Calu3 (cell line): ENCODE measurements at regions not wholly inside any gene's neighbourhood (a gene's known extent, or its start where the extent isn't known, plus 50 kb on each side); places are given as distances from the start of the nearest gene placed in this dataset.

Experiments
- BruUV-seq: library from RNA; stranded (reverse); fragments of 400-500 nt; replicated peaks from 2 replicates; lab custom pipeline; 2021; lab: Mats Ljungman, UMichigan
- CTCF ChIA-PET: fragments of 300-600 bp; sonication (Branson Sonifier 250); formaldehyde crosslinking; loops from one replicate; lab custom pipeline; 2022; ENCODE audit warnings: antibody characterized with exemption; lab: Charles Lee
- DNase-seq: peaks from one replicate; pipeline ENCODE4 v3.0.0; 2022
- H3K27ac Mint-ChIP-seq: one replicate; pipeline ENCODE4 v1.8.0; 2022; ENCODE audit warnings: mixed read lengths; ENCODE audit not compliant: unreplicated experiment
- H3K27me3 Mint-ChIP-seq: one replicate; pipeline ENCODE4 v1.8.0; 2022; ENCODE audit warnings: mixed read lengths; ENCODE audit not compliant: unreplicated experiment
- H3K36me3 Mint-ChIP-seq: one replicate; pipeline ENCODE4 v1.8.0; 2022; ENCODE audit warnings: mild to moderate bottlenecking, moderate library complexity, mixed read lengths; ENCODE audit not compliant: insufficient read depth, unreplicated experiment
- H3K4me1 Mint-ChIP-seq: one replicate; pipeline ENCODE4 v1.8.0; 2022; ENCODE audit warnings: mild to moderate bottlenecking, low read depth, mixed read lengths; ENCODE audit not compliant: unreplicated experiment
- H3K4me3 Mint-ChIP-seq: one replicate; pipeline ENCODE4 v1.8.0; 2022; ENCODE audit warnings: mild to moderate bottlenecking, low read depth, moderate library complexity, mixed read lengths; ENCODE audit not compliant: unreplicated experiment
- H3K9me3 Mint-ChIP-seq: one replicate; pipeline ENCODE4 v1.8.0; 2022; ENCODE audit warnings: low read depth, mixed read lengths; ENCODE audit not compliant: unreplicated experiment
- intact Hi-C: fragments of 100-400 bp; cut with micrococcal nuclease; formaldehyde crosslinking; loops from one replicate; pipeline ENCODE4 v1.10.0; 2022; ENCODE audit not compliant: unreplicated experiment
- TF ChIP-seq, protein P1 (sequence below): fragments of 200-600 bp; IDR thresholded peaks from one replicate; pipeline ENCODE4 v1.8.0; 2022; ENCODE audit warnings: antibody characterized with exemption; ENCODE audit not compliant: unreplicated experiment

DNA sequence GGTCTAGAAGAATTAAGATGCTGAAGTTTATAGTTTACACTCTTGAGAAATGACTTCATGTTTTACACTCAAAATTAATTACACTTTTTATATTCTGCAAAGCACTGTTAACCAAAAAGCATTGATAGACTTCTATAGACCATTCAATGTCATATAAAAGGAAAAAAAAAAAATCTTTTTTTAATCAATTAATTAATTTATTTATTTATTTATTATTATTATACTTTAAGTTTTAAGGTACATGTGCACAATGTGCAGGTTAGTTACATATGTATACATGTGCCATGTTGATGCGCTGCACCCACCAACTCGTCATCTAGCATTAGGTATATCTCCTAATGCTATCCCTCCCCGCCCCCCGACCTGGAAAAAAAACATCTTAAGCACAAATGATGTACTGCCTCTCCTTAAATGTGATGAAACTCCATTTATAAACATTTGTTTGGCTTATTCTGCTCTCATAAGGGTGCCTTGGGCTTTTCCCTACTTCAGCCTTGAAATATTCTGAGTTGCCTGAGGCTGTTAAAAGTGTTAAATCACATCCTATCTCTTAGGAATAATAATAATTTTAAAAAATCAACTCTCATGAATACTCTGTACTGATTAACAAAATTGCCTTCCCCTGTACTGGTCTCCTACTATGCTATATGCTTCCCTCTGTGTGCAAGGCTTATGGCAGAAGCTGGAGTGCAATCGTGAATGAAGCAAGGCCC lies 466.9 kb downstream of the SOX2 start:
- intact Hi-C loops, result no loop called here

DNA sequence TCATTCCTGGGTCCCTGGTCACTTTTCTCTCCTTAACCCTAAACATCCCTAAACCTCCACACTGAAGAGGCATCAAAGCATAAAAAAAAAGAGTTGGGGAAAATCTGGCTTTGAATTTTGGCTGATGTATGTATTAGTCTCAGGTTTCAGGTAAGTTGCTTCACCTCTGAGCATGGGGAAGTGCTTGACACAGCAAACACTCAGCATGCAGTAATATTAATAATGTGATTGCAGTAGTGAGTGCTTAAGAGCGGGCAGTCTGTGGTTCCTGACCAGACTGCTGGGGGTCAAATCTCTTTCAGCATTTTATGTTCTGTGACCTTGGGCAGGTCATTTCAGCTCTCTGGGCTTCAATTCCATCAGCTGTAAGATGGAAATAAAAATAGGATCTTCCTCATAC lies 467.9 kb downstream of the SOX2 start:
- no peak for DNase-seq
- TF ChIP-seq, protein P1, sequence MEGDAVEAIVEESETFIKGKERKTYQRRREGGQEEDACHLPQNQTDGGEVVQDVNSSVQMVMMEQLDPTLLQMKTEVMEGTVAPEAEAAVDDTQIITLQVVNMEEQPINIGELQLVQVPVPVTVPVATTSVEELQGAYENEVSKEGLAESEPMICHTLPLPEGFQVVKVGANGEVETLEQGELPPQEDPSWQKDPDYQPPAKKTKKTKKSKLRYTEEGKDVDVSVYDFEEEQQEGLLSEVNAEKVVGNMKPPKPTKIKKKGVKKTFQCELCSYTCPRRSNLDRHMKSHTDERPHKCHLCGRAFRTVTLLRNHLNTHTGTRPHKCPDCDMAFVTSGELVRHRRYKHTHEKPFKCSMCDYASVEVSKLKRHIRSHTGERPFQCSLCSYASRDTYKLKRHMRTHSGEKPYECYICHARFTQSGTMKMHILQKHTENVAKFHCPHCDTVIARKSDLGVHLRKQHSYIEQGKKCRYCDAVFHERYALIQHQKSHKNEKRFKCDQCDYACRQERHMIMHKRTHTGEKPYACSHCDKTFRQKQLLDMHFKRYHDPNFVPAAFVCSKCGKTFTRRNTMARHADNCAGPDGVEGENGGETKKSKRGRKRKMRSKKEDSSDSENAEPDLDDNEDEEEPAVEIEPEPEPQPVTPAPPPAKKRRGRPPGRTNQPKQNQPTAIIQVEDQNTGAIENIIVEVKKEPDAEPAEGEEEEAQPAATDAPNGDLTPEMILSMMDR, result no peak
- H3K9me3 Mint-ChIP-seq, result no peaks in the 10 kb centered on the region
- no peaks in the 10 kb centered on the region for H3K36me3 Mint-ChIP-seq
- intact Hi-C loops, result loop anchor here (10.0 kb wide), 1 partner anchor 305 kb away; no protein-coding TSS in a partner anchor
- no peaks in the 10 kb centered on the region for H3K27me3 Mint-ChIP-seq
- BruUV-seq, result no TSS peak
- no peak overlapping the region for H3K27ac Mint-ChIP-seq
- CTCF ChIA-PET, result interaction anchor here (0.9 to 1.2 kb wide), 3 partner anchors 8 to 33 kb away, joined by 3 to 4 read pairs (median 3); no protein-coding TSS in a partner anchor
- H3K4me1 Mint-ChIP-seq, result peaks cover 37% of the 10 kb centered on the region
- H3K4me3 Mint-ChIP-seq, result no peak overlapping the region

More for the DNA sequence above, 466.9 kb downstream of the SOX2 start:
- no peaks in the 10 kb centered on the region for H3K36me3 Mint-ChIP-seq
- TF ChIP-seq, protein P1, result no peak
- CTCF ChIA-PET, result no interaction called here
- H3K4me1 Mint-ChIP-seq, result peaks cover 27% of the 10 kb centered on the region
- H3K4me3 Mint-ChIP-seq, result no peak overlapping the region
- H3K27me3 Mint-ChIP-seq, result no peaks in the 10 kb centered on the region
- no TSS peak for BruUV-seq
- H3K27ac Mint-ChIP-seq, result no peak overlapping the region
- DNase-seq, result no peak
- H3K9me3 Mint-ChIP-seq, result no peaks in the 10 kb centered on the region

DNA sequence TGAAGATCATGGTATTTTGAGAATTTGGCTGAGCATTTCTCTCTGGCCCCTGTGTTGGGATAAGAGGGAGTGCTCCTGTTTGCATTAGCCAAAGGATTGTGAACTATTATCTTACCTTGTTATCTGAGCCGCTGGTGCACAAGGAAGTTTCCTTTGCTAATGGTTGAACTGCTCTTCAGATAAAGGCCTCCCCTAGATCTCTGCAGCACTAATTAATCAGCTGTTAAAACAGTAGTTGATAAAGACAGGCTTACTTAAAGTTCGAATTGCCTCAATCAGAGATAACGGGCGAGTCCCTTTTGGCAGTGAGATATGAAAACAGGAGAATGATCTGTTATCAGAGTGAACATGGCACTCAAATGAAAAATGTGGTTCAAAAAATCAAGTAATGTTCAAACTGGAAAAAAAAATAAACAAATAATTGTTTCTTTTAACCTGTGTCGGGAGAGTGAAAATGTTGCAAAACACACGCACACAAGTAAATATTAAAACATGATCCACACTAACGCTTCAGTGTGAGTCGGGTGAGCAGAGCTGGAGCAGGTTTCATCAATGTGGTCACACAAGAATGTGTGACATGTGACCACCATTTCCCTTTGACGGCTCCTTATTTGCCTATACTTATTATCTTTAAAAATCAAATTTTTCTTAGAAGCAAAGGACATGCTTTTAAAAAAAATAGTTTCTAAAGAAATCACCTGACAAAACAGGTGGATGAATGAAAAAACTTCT lies 469.1 kb downstream of the SOX2 start:
- peak overlapping the region; percentile 14 for H3K27ac Mint-ChIP-seq
- DNase-seq, result peak; percentile 26
- TF ChIP-seq, protein P1, result no peak
- CTCF ChIA-PET, result interaction anchor here (0.9 to 1.5 kb wide), 3 partner anchors 9 to 32 kb away, joined by 3 to 10 read pairs (median 4); no protein-coding TSS in a partner anchor
- no peaks in the 10 kb centered on the region for H3K9me3 Mint-ChIP-seq
- BruUV-seq, result no TSS peak
- peaks cover 43% of the 10 kb centered on the region for H3K4me1 Mint-ChIP-seq
- intact Hi-C loops, result loop anchor here (10.0 kb wide), 1 partner anchor 304 kb away; no protein-coding TSS in a partner anchor
- H3K36me3 Mint-ChIP-seq, result no peaks in the 10 kb centered on the region
- H3K27me3 Mint-ChIP-seq, result no peaks in the 10 kb centered on the region
- no peak overlapping the region for H3K4me3 Mint-ChIP-seq

DNA sequence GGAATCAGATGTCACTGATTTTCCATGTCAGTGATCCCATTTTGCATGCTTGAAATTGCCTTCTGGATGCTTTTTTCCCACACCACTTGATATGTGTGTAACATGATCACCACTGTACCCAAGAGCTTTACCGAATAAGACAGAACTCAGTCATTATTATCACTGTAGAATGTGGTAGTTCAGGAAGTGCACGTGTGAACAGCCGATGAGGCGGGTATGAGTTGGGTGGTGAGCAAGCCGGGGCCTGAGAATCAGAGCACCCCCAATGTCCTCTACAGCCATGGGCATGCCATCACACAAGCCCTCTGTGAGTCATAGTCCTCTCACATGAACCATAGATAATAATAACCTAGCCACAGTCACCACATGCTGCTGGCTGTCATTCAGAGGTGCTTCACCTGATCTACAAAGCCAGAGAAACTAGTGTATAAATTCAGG lies 470.8 kb downstream of the SOX2 start:
- TF ChIP-seq, protein P1, result no peak
- Mint-ChIP-seq H3K4me3 (no peak overlapping the region), H3K9me3 (no peaks in the 10 kb centered on the region), H3K27ac (peak overlapping the region; percentile 4), H3K4me1 (peaks cover 43% of the 10 kb centered on the region), H3K36me3 (no peaks in the 10 kb centered on the region), H3K27me3 (no peaks in the 10 kb centered on the region)
- DNase-seq, result peak; percentile 57
- intact Hi-C loops, result loop anchor here (2.0 to 10.0 kb wide), 2 partner anchors 30 to 302 kb away; no protein-coding TSS in a partner anchor
- no TSS peak for BruUV-seq
- CTCF ChIA-PET, result no interaction called here
